ENCODE measurements at regions not wholly inside any gene's neighbourhood (a gene's known extent, or its start where the extent isn't known, plus 50 kb on each side); places are given as distances from the start of the nearest gene placed in this dataset.

DNA sequence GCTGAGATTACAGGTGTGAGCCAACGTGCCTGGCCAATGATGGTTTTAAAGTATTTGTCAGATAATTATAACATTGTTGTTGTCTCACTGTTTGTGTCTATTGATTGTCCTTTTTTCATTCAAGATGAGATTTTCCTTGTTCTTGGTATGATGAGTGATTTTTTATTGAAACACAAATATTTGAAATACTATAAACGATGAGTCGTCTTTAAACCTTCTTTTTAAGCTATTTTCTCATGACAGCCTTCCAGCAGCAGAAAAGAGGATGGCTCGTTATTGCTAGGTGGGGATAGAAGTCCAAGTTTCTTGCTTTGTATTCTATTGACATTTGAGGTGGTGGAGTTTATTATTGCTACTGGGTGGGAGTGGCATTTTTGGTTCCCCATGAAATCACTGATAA, 61.7 kb upstream of the MDFIC2 start:
- TF ChIP-seq, protein P1, sequence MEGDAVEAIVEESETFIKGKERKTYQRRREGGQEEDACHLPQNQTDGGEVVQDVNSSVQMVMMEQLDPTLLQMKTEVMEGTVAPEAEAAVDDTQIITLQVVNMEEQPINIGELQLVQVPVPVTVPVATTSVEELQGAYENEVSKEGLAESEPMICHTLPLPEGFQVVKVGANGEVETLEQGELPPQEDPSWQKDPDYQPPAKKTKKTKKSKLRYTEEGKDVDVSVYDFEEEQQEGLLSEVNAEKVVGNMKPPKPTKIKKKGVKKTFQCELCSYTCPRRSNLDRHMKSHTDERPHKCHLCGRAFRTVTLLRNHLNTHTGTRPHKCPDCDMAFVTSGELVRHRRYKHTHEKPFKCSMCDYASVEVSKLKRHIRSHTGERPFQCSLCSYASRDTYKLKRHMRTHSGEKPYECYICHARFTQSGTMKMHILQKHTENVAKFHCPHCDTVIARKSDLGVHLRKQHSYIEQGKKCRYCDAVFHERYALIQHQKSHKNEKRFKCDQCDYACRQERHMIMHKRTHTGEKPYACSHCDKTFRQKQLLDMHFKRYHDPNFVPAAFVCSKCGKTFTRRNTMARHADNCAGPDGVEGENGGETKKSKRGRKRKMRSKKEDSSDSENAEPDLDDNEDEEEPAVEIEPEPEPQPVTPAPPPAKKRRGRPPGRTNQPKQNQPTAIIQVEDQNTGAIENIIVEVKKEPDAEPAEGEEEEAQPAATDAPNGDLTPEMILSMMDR (IDR thresholded peaks at IDR 0.05; ENCODE audit: low read depth, low read length, poor library complexity, severe bottlenecking) = no peak
- no peak for TF ChIP-seq EZH2phosphoT487 (IDR thresholded peaks at IDR 0.05; ENCODE audit: borderline replicate concordance, low read length)

Data from DOHH2 (cell line).